ENCODE measurements at regions not wholly inside any gene's neighbourhood (a gene's known extent, or its start where the extent isn't known, plus 50 kb on each side); places are given as distances from the start of the nearest gene placed in this dataset.

GRCh38 chr13:32940601-32941000 lies 75.6 kb upstream of the KL start:
- peak in 4 of 5 donors; percentile 23 to 87 (median 62) for DNase-seq
- H3K9ac ChIP-seq (ENCODE audit: low read length in 3 of 3) = no peak overlapping the region
- FAIRE-seq = no peak

DNA sequence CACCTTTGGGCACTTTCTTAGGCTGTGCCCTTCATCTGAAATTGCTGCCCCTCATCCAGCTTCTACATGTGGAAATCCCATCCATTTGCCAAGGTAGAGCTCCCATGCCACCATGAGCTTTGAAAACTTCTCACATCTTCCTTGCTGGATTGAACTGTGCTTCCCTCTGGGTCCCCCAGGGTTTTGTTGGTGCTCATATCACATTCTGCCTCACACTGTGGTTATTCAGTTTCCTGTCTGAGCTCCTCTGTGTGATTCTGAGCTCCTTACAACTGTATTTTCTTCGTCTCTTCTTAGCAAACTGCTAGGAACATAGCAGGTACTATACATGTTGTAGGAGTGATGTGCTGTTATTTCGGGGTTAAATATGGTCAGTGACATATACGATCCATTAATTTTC lies 74.9 kb upstream of the KL start:
- no peak overlapping the region for H3K9ac ChIP-seq (ENCODE audit: low read length in 3 of 3)
- DNase-seq (no peak), FAIRE-seq (no peak)
- no peaks in the 10 kb centered on the region for H3K27me3 ChIP-seq (ENCODE audit: control insufficient read depth, insufficient read depth, low read length)
- H3K4me3 ChIP-seq (ENCODE audit: low read length in 3 of 3) = no peak overlapping the region
- H3K27ac ChIP-seq (ENCODE audit: low read depth in 2 of 2, low read length in 2 of 2) = no peak overlapping the region
- TF ChIP-seq, protein P1, sequence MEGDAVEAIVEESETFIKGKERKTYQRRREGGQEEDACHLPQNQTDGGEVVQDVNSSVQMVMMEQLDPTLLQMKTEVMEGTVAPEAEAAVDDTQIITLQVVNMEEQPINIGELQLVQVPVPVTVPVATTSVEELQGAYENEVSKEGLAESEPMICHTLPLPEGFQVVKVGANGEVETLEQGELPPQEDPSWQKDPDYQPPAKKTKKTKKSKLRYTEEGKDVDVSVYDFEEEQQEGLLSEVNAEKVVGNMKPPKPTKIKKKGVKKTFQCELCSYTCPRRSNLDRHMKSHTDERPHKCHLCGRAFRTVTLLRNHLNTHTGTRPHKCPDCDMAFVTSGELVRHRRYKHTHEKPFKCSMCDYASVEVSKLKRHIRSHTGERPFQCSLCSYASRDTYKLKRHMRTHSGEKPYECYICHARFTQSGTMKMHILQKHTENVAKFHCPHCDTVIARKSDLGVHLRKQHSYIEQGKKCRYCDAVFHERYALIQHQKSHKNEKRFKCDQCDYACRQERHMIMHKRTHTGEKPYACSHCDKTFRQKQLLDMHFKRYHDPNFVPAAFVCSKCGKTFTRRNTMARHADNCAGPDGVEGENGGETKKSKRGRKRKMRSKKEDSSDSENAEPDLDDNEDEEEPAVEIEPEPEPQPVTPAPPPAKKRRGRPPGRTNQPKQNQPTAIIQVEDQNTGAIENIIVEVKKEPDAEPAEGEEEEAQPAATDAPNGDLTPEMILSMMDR (IDR thresholded peaks at IDR 0.05; ENCODE audit: borderline replicate concordance, extremely low read depth, insufficient read depth) = no peak
- H3K36me3 ChIP-seq (ENCODE audit: control insufficient read depth in 2 of 3, insufficient read depth in 3 of 3, low read length in 3 of 3) = no peaks in the 10 kb centered on the region
- peaks cover 0 to 4% (median 0%) of the 10 kb centered on the region in 3 donors for H3K9me3 ChIP-seq (ENCODE audit: control insufficient read depth in 2 of 3, insufficient read depth in 1 of 3, low read length in 3 of 3)
- intact Hi-C loops (cut with DNase I) = no loop called here
- H3K4me1 ChIP-seq (ENCODE audit: control insufficient read depth in 2 of 3, insufficient read depth in 2 of 3, low read depth in 1 of 3, low read length in 3 of 3) = peaks cover 0 to 6% (median 4%) of the 10 kb centered on the region in 3 donors

More at GRCh38 chr13:32940601-32941000, 75.6 kb upstream of the KL start:
- Histone ChIP-seq H3K27me3 (ENCODE audit: control insufficient read depth, insufficient read depth, low read length) (no peaks in the 10 kb centered on the region), H3K9me3 (ENCODE audit: control insufficient read depth in 2 of 3, insufficient read depth in 1 of 3, low read length in 3 of 3) (peaks cover 0 to 4% (median 0%) of the 10 kb centered on the region in 3 donors), H3K4me3 (ENCODE audit: low read length in 3 of 3) (no peak overlapping the region), H3K4me1 (ENCODE audit: control insufficient read depth in 2 of 3, insufficient read depth in 2 of 3, low read depth in 1 of 3, low read length in 3 of 3) (peaks cover 0 to 6% (median 4%) of the 10 kb centered on the region in 3 donors), H3K36me3 (ENCODE audit: control insufficient read depth in 2 of 3, insufficient read depth in 3 of 3, low read length in 3 of 3) (no peaks in the 10 kb centered on the region), H3K27ac (ENCODE audit: low read depth in 2 of 2, low read length in 2 of 2) (peak overlapping the region in 1 of 2 donors; percentile 12)
- TF ChIP-seq, protein P1 (IDR thresholded peaks at IDR 0.05; ENCODE audit: borderline replicate concordance, extremely low read depth, insufficient read depth) = no peak
- intact Hi-C loops (cut with DNase I) = no loop called here

DNA sequence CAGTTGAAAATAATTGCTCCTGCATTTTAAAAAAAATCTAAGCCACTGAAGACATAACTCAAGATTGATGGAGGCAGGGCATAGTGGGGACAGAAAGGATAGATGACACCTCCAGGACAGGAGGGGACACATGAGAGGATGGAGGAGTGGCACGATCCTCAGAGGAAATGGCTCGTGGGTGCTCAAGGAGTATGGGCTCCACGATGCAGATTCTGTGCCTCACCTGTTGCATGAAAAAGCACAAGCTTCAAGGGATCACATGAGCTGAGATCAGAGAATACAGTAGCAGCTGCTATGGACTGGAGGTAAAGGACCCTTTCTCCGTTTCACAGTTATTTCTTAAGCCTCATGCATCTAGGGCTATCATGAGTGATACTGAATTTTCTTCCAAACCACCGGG lies 69.7 kb upstream of the KL start:
- Histone ChIP-seq H3K9ac (ENCODE audit: low read length in 3 of 3) (no peak overlapping the region), H3K4me3 (ENCODE audit: low read length in 3 of 3) (no peak overlapping the region), H3K27me3 (ENCODE audit: control insufficient read depth, insufficient read depth, low read length) (no peaks in the 10 kb centered on the region), H3K27ac (ENCODE audit: low read depth in 2 of 2, low read length in 2 of 2) (no peak overlapping the region), H3K4me1 (ENCODE audit: control insufficient read depth in 2 of 3, insufficient read depth in 2 of 3, low read depth in 1 of 3, low read length in 3 of 3) (peaks cover 0 to 13% (median 0%) of the 10 kb centered on the region in 3 donors), H3K36me3 (ENCODE audit: control insufficient read depth in 2 of 3, insufficient read depth in 3 of 3, low read length in 3 of 3) (no peaks in the 10 kb centered on the region), H3K9me3 (ENCODE audit: control insufficient read depth in 2 of 3, insufficient read depth in 1 of 3, low read length in 3 of 3) (no peaks in the 10 kb centered on the region)
- DNase-seq (no peak), FAIRE-seq (no peak)
- intact Hi-C loops (cut with DNase I) = no loop called here
- TF ChIP-seq, protein P1 (IDR thresholded peaks at IDR 0.05; ENCODE audit: borderline replicate concordance, extremely low read depth, insufficient read depth) = no peak

Data from kidney (tissue), 13 donors.